SHP77 treated with DMSO at 0.1 percent for 48 hours (cell line): ENCODE measurements at regions not wholly inside any gene's neighbourhood (a gene's known extent, or its start where the extent isn't known, plus 50 kb on each side); places are given as distances from the start of the nearest gene placed in this dataset.
"Not testable (repeated sequence)": the region's sequence is repeated elsewhere in the genome, so short reads cannot be mapped to it uniquely, and the experiment has no call there.

Source experiments
- DNase-seq: peaks from one replicate; lab custom pipeline; 2025; lab: John Stamatoyannopoulos, UW

DNA sequence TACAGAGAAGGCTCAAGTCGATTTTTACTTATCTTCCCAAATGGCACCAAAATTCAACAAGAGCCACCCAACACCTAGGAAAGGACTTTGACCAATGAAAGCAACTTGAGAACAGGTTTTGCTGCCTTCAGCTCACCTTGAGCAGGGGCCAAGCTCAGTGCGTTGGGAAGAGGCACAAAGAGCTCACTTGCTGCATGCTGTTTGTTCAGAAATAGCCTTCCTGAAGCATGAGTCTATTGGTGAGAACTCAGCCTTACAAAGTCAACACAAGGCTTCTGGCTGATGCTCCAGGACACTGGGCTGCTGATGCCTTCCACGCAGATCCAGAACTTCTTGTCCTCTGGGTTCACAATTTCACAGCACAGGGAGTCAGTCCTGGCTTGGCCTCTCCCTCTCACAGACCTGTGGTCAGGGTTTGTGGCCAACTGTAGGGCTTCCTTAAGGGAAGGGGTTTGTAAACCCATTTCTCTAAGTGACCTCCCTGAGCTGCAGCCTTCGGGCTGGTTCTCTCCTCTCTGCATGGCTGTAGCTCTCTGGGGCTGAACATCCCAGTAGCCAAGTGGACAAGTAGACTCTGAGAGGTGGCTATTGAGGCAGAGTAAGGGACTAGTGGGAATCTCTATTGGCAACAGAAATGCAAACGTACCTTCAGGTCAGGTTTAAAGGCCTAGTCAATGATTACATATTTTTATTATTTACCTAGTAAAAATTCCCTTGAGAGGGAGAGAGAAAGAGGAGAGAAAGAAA, 124.7 kb upstream of the GATA6 start:
- DNase-seq: no peak

DNA sequence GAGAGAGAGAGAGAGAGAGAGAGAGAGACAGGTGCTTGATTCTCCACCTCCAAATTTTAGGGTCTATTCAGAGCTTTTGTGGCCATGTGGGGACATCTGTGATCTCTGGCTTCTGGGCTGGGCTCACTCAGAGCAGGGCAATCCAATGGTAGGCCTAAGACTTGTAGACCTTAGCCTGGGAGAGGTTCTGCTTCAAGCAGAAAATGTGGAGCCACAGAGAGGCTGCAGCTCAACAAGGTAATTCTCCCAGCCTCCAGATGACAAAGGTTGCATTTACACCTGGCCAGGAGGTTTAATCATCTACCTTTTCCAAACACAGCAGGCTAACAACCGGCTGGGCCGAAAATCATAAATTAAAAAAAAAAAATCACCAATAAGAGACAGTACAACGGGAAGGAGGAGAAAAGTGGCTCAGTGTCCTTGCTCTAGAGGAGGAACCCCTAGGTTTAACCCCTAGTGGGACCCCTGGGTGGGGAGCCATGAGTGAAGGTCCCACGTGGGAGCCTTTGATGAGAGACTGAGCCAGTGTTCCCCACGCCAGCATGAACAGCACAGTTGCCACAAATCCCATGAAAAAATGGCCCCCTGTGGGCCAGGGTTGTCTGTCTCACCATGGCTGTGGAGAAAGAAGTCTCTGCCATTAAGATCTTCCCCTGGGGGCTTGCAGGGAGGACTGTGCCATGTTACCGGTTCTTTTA, 124.0 kb upstream of the GATA6 start:
- no peak for DNase-seq

GRCh38 chr18:22046473-22046872, 122.9 kb upstream of the GATA6 start:
- no peak for DNase-seq

DNA sequence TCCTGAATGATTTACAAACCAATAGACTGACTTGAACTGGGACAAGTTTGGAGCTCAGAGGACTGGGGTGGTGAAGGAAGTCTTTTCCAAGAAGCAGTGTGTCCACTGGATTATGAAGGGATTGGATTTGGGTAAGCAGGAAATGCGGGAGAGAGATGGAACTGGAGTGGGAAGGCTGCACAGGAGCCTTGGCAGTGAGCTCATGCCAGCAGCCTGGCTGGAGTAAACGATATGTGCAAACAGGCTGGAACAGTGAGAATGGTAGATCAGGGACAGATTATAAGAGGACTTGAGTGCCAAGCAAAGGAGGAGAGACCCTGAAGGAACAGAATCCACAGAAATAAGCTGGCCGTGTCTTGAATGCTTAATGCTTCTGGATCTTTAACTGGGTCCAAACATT, 121.9 kb upstream of the GATA6 start:
- DNase-seq: no peak

DNA sequence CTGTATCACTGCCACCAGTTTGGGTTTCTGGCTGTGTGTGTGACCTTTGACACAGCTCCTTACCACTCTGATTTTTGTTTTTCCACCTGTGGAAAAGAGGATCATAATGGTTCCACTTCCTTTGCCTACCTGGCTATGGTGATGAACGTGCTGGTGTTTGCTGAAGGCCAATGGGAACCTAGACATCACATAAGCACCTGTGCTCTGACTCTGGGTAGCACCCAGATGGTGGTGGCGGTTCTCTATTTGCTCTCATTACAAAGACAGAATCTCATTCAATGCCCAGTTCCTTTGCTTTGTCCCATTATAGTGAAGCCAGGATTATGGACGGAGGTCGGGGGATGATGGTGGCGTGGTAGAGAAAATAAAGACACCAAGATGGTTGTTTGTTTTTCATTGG, 121.2 kb upstream of the GATA6 start:
- DNase-seq: no peak

- DNase-seq: no peak
Measured at GRCh38 chr18:22048932-22049615, 120.3 kb upstream of the GATA6 start.

DNA sequence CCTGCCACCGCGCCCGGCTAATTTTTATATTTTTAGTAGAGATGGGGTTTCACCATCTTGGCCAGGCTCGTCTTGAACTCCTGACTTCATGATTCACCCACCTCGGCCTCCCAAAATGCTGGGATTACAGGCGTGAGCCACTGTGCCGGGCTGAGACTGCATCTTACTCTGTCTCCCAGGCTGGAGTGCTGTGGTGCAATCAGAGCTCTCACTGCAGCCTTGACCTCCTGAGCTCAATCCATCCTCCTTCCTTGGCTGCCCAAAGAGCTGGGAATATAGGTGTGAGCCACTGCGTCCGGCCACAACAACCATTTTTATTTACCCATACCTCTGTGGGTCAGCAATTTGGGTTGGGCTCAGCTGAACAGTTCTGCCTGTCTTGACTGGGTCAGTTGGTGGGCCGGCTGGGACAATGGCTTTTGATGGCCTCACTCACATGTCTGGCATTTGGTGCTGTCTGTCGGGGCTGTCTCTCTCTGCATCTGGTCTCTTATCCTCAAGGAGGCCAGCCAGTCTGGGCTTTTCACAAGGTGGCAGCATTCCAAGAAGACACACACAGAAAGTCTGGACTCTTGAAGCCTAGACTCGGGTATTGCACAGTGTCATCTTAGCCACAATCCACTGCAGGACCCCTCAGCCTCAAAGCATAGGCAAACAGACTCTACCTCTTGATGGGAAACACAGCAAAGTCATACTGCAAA, 116.8 kb upstream of the GATA6 start:
- no peak for DNase-seq

DNA sequence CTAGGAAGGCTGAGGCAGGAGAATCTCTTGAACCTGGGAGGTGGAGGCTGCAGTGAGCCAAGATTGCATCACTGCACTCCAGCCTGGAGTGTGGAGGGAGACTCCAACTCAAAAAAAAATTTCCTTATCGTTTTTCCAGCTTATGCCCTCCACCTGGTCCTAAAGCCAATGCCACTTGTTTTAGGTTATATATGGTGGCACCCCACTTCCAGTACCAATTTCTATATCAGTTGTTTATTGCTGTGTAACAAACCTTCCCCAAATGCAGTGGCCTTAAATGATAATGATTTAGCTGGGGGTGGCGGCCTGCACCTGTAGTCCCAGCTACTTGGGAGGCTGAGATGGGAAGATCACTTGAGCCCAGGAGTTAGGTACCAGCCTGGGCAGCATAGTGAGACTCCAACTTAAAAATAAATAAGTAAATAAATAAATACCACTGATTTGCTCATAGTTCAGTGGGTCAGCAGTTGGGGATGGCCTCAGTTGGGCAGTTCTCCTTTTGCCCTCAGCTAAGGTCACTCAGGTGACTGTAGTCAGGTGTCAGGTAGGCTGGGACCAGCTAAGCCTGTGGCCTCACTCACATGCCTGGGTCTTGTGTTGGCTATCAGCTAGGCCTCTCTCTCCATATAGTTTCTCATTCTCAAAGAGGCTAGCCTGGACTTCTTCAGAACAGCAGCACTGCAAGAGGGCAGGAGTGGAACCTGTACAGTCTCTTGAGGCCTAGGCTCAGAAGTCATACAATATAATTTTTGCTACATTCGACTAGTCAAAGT, 113.7 kb upstream of the GATA6 start:
- DNase-seq: no peak

DNA sequence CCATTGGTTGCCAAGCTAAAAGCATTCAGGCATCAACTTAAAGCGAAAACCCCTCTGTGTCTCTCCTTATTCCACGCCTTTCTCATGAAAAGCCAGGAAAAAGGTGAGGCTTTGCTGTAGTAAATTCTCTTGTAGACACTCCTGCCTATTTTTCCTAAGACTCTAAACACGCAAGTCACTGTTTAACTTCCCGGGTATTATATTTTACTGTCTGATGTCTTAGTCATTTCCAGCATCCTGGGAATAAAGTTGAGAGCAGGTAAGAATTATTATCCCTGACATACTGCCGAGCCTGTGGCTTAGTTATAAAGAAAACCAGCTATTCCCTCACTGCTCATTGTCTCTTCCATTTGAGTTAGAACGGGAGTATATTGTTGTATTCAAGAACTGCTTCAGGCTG, 112.4 kb upstream of the GATA6 start:
- no peak for DNase-seq

DNA sequence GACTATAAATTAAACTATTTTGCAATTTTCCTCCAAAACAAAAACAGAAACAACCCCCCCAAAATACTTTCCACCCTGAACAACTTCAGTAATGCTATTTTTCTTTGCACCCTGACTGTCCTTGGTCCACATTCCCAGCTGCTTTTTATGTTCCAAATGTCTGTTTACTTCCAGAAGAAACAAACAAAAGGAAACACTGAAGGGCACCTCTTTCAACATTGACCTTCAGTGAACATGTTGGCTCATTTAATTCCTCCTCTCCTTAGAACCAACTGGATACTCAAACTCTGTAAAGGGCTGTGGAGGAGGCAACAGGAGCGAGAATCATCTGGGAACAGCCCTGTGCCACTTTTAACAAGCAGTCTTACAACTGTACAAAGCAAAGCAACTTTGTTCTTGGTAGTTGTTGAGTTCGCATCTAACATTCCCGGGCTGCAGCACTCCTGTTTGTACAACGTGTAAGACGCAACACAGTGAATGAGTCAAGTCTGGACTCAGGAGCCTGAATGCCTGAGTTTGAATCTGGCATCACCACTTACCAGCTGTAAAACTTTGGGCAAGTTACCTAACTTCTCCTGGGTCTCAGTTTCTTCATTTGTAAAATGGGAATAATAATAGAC, 111.4 kb upstream of the GATA6 start:
- DNase-seq: no peak

GRCh38 chr18:22060361-22060760, 109.0 kb upstream of the GATA6 start:
- no peak for DNase-seq

DNA sequence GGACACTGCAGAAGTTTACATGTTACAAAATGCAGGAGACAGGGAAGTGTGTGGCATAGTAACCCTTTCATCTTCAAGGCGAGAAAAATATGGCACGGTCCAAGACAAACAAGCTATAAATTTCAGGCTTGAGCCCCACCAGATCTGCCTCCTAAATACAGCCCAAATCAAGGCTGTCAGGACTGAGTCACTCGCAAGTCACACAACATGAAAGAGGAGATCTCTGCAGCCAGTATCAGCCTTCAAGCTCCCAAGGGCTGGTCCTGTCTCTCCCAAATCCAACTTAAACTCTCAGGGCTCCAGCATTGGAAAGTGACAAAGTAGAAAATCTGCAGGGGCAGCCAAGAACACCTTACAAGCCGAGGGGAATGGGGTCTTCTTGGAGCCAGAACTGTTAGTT, 106.3 kb upstream of the GATA6 start:
- no peak for DNase-seq

- DNase-seq: no peak
Measured at GRCh38 chr18:22063672-22064071, 105.7 kb upstream of the GATA6 start.

- no peak for DNase-seq
Measured at GRCh38 chr18:22064581-22064980, 104.8 kb upstream of the GATA6 start.

GRCh38 chr18:22065311-22065710, 104.1 kb upstream of the GATA6 start:
- DNase-seq: no peak

DNA sequence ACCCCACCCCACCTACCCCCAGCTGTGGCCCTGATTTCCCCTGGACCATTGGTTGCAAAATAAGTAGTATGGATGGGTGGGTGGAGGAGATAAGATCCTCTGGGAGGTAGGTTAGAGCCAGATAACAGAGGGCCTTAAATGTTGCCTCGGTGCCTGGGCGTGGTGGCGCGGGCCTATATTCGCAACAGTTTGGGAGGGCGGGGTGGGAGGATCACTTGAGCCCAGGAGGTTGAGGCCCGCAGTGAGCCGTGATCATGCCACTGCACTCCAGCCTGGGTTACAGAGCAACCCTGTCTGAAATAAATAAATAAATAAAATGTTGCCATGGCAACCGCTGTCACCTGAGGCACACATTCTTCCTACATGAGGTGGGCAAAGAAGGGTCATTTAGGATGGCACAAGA, 103.3 kb upstream of the GATA6 start:
- no peak for DNase-seq

GRCh38 chr18:22067109-22067508, 102.3 kb upstream of the GATA6 start:
- no peak for DNase-seq

GRCh38 chr18:22067682-22068081, 101.7 kb upstream of the GATA6 start:
- no peak for DNase-seq

DNA sequence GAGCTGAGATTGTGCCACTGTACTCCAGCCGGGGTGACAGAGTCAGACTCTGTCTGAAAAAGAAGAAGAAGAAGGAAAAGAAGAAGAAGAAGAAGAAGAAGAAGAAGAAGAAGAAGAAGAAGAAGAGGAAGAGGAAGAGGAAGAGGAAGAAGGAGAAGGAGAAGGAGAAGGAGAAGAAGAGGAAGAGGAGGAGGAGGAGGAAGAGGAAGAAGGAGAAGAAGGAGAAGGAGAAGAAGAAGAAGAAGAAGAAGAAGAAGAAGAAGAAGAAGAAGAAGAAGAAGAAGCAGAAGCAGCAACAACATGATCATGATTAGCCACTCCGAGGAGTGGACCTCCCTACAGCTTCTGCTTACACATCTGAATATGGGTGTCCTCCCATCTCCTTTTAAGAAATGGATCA, 100.6 kb upstream of the GATA6 start:
- DNase-seq: not testable (repeated sequence)

- no peak for DNase-seq
Measured at GRCh38 chr18:22069916-22070315, 99.5 kb upstream of the GATA6 start.

- no peak for DNase-seq
Measured at GRCh38 chr18:22073411-22073810, 96.0 kb upstream of the GATA6 start.
